Right lobe of liver (tissue), 6 donors: ENCODE measurements at regions not wholly inside any gene's neighbourhood (a gene's known extent, or its start where the extent isn't known, plus 50 kb on each side); places are given as distances from the start of the nearest gene placed in this dataset.

Experiments
- ATAC-seq, 4 donors: fragments of 200-7000 bp; cut with Tn5 transposase; one replicate each; pipeline ENCODE4 v1.9.1; 2020; ENCODE audit warnings: mild to moderate bottlenecking in 4 of 4, moderate library complexity in 4 of 4
- DNase-seq, 3 donors: peaks; one replicate each; pipeline ENCODE4 v3.0.0-alpha.2; 2020
- H3K27ac ChIP-seq, 3 donors: fragments of 200-600 bp; one replicate each; pipeline ENCODE4 v1.8.0; 2022
- H3K27me3 ChIP-seq, 2 donors: fragments of 200-600 bp; one replicate each; pipeline ENCODE4 v1.8.0; 2022
- H3K36me3 ChIP-seq, 4 donors: fragments of 200-600 bp; sonication (generic) in 1 of 4; one replicate each; pipeline versions ENCODE4 v1.5.1 to v1.8.0; 2017 to 2022; ENCODE audit warnings: control low read depth in 1 of 4
- H3K4me1 ChIP-seq, 4 donors: fragments of 200-600 bp; sonication (generic) in 1 of 4; one replicate each; pipeline versions ENCODE4 v1.5.1 to v1.8.0; 2017 to 2022; ENCODE audit warnings: control low read depth in 1 of 4
- H3K4me3 ChIP-seq, 3 donors: fragments of 200-600 bp; one replicate each; pipeline ENCODE4 v1.8.0; 2022
- H3K9me3 ChIP-seq, 4 donors: fragments of 200-600 bp; sonication (generic) in 1 of 4; one replicate each; pipeline versions ENCODE4 v1.5.1 to v1.8.0; 2017 to 2022; ENCODE audit warnings: control low read depth in 1 of 4
- POLR2A ChIP-seq: fragments of 450-650 bp; IDR thresholded peaks from one replicate; pipeline ENCODE4 v1.6.1; 2017; ENCODE audit warnings: antibody characterized with exemption, mild to moderate bottlenecking
- WGBS: methylation state at CpG from one replicate; pipeline ENCODE4 v1.1.6; 2018; ENCODE audit warnings: low coverage, low lambda C conversion rate; ENCODE audit not compliant: insufficient coverage; ENCODE audit errors: missing lambda C conversion rate; 5-methylcytosine and 5-hydroxymethylcytosine counted together
- intact Hi-C, 2 donors: fragments of 100-400 bp; cut with DNase I; formaldehyde crosslinking; loops; one replicate each; pipeline versions ENCODE4 v1.11.2 to v1.14.1; 2022
- TF ChIP-seq, protein P1 (sequence below), 4 donors: fragments of 200-600 bp in 3 of 4; fragments of 450-650 bp in 1 of 4; IDR thresholded peaks; one replicate each; pipeline versions ENCODE4 v1.5.1 to v1.8.0; 2016 to 2022; ENCODE audit warnings: antibody characterized with exemption in 4 of 4, mild to moderate bottlenecking in 2 of 4
- donor health status: DM: no; HTN: yes; CAD: no.
- donor health status: DM: no; HTN: no; CAD: no.
- donor health status: DM: no; HTN: no; CAD: no.
- donor health status: DM: no; HTN: yes; CAD: no.
- donor health status: DM: no; HTN: yes; CAD: no.

GRCh38 chr3:152204218-152204617 lies 64.5 kb upstream of the MBNL1 start:
- DNase-seq (no peak), ATAC-seq (no peak)
- TF ChIP-seq POLR2A, result no peak
- TF ChIP-seq, protein P1, sequence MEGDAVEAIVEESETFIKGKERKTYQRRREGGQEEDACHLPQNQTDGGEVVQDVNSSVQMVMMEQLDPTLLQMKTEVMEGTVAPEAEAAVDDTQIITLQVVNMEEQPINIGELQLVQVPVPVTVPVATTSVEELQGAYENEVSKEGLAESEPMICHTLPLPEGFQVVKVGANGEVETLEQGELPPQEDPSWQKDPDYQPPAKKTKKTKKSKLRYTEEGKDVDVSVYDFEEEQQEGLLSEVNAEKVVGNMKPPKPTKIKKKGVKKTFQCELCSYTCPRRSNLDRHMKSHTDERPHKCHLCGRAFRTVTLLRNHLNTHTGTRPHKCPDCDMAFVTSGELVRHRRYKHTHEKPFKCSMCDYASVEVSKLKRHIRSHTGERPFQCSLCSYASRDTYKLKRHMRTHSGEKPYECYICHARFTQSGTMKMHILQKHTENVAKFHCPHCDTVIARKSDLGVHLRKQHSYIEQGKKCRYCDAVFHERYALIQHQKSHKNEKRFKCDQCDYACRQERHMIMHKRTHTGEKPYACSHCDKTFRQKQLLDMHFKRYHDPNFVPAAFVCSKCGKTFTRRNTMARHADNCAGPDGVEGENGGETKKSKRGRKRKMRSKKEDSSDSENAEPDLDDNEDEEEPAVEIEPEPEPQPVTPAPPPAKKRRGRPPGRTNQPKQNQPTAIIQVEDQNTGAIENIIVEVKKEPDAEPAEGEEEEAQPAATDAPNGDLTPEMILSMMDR (IDR thresholded peaks at IDR 0.05), result no peak
- WGBS, result 51% methylated on average over 2 of the region's 2 CpGs
- Histone ChIP-seq H3K4me1 (peaks cover 0 to 8% (median 0%) of the 10 kb centered on the region in 4 donors), H3K9me3 (no peaks in the 10 kb centered on the region), H3K27ac (peak overlapping the region in 2 of 3 donors; percentile 21 to 55), H3K27me3 (no peaks in the 10 kb centered on the region), H3K36me3 (no peaks in the 10 kb centered on the region), H3K4me3 (no peak overlapping the region)
- intact Hi-C loops, result no loop called here

DNA sequence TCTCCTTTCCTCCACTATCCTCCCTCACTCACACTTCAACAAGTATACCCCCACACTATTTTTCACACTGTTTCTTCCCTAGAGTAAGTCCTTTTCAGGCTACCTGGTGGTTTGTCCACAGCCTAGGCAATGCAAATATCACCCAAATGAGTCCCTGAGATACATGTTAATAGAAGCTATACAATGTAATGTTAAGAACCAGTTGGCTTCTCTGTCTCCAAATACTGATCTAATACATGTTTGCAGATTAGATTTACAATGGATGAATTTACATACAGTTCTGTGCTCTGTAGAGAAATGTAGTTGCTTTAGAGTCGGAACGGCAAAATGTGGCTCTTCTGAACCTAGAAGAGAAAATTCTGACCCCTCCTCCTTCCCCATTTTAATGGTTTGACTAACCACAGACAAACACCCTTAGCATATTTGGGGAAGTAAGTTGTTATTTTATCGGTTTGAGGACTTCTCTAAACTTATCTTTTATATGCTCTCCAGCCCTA lies 63.6 kb upstream of the MBNL1 start:
- intact Hi-C loops, result no loop called here

GRCh38 chr3:152206243-152206760 lies 62.4 kb upstream of the MBNL1 start:
- intact Hi-C loops, result no loop called here
- no peak overlapping the region for H3K27ac ChIP-seq
- DNase-seq, result no peak
- H3K36me3 ChIP-seq, result no peaks in the 10 kb centered on the region
- ATAC-seq, result no peak
- TF ChIP-seq, protein P1 (IDR thresholded peaks at IDR 0.05), result no peak
- no peak for TF ChIP-seq POLR2A
- 96% methylated on average over 3 of the region's 3 CpGs for WGBS
- H3K4me1 ChIP-seq, result peaks cover 0 to 8% (median 0%) of the 10 kb centered on the region in 4 donors
- H3K4me3 ChIP-seq, result no peak overlapping the region
- no peaks in the 10 kb centered on the region for H3K9me3 ChIP-seq
- H3K27me3 ChIP-seq, result no peaks in the 10 kb centered on the region

More for the DNA sequence above, 63.6 kb upstream of the MBNL1 start:
- DNase-seq, result no peak
- Histone ChIP-seq H3K4me1 (peaks cover 0 to 8% (median 0%) of the 10 kb centered on the region in 4 donors), H3K36me3 (no peaks in the 10 kb centered on the region), H3K27me3 (no peaks in the 10 kb centered on the region), H3K4me3 (peak overlapping the region in 1 of 3 donors; percentile 21), H3K27ac (peak overlapping the region; percentile 3 to 55 (median 21)), H3K9me3 (no peaks in the 10 kb centered on the region)
- WGBS, result 61% methylated on average over 3 of the region's 3 CpGs
- ATAC-seq, result peak; percentile 31 to 59 (median 40)
- TF ChIP-seq, protein P1 (IDR thresholded peaks at IDR 0.05), result no peak
- TF ChIP-seq POLR2A, result no peak

DNA sequence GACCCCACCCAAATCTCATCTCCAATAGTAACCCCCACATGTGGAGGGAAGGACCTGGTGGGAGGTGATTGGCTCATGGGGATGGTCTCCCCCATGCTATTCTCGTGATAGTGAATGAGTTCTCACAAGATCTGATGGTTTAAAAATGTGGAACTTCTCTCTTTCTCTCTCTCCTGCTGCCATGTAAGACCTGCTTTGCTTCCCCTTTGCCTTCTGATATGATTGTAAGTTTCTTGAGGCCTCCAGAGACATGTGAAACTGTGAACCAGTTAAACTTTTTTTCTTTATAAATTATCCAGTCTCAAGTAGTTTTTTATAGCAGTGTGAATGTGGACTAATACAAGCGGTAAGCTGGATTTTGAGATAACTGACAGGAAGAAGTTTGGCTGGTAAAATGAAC lies 60.3 kb upstream of the MBNL1 start:
- 91% methylated on average over 2 of the region's 2 CpGs for WGBS
- no peak overlapping the region for H3K27ac ChIP-seq
- H3K4me3 ChIP-seq, result no peak overlapping the region
- no peaks in the 10 kb centered on the region for H3K27me3 ChIP-seq
- H3K36me3 ChIP-seq, result no peaks in the 10 kb centered on the region
- H3K9me3 ChIP-seq, result no peaks in the 10 kb centered on the region
- no peak for DNase-seq
- TF ChIP-seq POLR2A, result no peak
- TF ChIP-seq, protein P1 (IDR thresholded peaks at IDR 0.05), result no peak
- H3K4me1 ChIP-seq, result no peaks in the 10 kb centered on the region
- intact Hi-C loops, result no loop called here
- ATAC-seq, result no peak
